Kasumi-1 (cell line): ENCODE measurements at regions not wholly inside any gene's neighbourhood (a gene's known extent, or its start where the extent isn't known, plus 50 kb on each side); places are given as distances from the start of the nearest gene placed in this dataset.

Experiments
- DNase-seq, 2 experiments: peaks; one replicate each; lab custom pipeline; 2025; lab: John Stamatoyannopoulos, UW

DNA sequence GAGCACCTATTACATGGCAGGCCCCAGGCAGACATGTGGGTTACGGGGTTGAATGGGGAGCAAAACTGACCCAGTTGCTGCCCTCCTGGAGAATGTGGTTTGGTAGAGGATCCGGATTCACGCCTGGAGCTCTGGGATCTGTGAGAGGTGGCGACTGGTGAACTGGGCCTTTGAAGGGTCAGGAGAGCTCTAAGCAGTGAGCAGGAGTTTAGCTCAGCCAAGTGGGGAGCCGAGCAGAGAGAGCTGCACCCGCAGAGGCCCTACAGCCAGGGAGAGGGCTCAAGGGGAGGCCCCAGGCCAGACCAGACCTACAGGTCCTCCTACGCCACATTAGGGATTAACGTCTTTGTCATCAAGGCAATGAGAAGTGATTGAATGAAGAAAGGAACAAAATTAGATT lies 179.8 kb upstream of the TLE3 start:
- no peak for DNase-seq

- no peak for DNase-seq
Observed at GRCh38 chr15:70276401-70276800, 178.7 kb upstream of the TLE3 start.

DNA sequence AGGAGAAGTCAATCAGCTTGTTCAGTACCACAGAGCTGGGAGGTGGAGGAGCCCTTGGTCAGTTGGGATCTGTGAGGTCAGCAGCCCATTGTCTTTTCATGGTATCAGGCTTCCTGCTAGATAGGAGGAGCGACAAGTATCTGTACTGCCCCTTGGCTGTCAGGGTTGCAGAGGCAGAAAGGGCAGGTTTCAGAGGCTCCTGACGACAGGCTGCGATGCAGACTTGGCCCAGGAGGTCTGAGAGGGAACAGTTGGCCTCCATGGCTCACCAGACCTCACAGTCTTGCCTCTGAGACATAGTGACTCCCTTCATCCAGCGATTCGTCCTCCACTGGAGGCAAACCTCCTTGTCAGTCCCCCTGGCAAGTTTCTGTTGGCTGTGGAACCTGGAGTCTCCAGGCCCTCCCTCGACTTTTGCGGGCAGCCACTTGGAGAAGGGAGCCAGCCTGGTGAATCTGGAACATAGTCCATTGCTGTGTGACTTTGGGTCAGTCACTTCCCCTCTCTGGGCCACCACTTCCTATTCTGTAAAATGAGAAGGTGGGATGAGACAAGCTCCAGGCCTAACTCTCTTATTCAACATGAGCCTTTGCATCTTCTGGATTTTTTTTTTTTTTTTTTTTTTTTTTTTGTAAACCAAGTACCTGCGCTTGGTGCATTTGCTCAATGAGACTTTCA lies 177.9 kb upstream of the TLE3 start:
- no peak for DNase-seq

DNA sequence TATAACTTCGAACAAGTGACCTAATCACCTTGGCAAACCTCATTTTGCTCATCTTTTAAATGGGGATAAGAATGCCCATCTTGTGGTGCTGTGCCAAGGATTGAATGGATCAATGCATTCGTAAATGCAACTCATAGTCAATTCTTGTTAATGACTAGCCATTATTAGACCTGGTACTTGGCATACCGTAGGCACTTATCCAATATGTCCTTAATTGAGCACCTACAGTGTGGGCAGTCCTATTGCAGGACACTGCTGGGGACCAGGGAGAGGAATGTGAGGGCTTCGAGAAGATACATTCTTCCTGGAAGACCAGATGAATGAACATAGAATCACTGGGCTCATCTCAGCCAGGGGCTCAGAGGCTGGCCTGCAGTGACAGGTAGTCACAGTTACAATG lies 177.2 kb upstream of the TLE3 start:
- no peak for DNase-seq

GRCh38 chr15:70274255-70274880 lies 176.7 kb upstream of the TLE3 start:
- no peak for DNase-seq

GRCh38 chr15:70273808-70274207 lies 176.1 kb upstream of the TLE3 start:
- DNase-seq: no peak

GRCh38 chr15:70272565-70273355 lies 175.0 kb upstream of the TLE3 start:
- no peak for DNase-seq

GRCh38 chr15:70271422-70272088 lies 173.8 kb upstream of the TLE3 start:
- DNase-seq: peak; percentile 39 to 43

DNA sequence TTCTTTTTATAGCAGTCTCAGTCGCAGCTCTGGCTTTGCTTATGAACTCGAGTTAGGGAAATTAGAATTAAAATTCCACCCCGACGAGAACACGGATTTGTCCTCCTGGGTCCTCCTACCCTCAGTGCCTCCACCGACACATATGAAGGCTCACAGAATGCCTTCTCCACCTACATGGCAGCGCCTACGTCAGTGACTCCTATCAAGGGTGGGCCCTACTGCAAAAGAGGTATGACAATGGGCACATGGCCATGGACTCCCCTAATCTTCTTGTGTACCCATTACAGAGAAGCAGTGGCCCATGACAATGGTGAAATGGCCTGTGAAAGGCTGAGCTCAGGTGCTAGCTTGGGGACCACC lies 173.0 kb upstream of the TLE3 start:
- no peak for DNase-seq

DNA sequence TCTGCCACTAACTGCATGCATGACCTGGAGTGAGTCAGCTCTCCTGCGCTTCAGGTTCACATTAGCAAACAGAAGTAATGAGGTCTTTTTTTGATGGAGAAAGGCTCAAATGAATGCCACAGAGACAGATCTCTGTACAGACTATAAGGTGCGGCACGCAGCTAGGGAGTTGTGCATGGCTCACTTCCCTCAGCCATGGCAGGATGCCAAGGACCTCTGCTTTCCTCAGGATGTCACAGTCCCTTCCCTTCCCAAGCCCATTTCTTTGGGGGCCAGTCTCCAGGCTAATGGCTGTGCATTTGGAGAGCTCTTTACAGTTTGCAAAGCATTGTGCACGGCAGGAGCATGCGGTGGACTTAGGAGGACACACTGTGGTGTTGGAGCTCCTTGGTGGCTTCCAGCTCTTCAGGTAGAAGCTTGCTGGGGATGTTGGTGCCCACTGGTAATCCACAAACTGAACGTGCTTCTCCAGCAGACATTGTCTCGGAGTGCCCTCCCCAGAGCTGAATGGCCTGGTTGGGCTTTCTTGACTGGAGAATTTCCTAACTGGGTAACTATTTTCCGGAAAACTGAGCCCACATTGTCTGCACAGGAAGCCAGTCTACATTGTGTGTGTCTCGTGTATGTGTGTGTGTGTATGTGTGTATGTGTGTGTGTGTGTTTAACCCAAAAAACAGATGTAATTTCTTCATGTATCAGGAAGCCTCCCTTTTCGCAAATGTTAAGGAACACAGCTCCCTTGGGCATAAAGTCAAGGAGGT lies 172.5 kb upstream of the TLE3 start:
- peak; percentile 95 to 97 for DNase-seq

- no peak for DNase-seq
Observed at GRCh38 chr15:70269311-70269911, 171.7 kb upstream of the TLE3 start.

DNA sequence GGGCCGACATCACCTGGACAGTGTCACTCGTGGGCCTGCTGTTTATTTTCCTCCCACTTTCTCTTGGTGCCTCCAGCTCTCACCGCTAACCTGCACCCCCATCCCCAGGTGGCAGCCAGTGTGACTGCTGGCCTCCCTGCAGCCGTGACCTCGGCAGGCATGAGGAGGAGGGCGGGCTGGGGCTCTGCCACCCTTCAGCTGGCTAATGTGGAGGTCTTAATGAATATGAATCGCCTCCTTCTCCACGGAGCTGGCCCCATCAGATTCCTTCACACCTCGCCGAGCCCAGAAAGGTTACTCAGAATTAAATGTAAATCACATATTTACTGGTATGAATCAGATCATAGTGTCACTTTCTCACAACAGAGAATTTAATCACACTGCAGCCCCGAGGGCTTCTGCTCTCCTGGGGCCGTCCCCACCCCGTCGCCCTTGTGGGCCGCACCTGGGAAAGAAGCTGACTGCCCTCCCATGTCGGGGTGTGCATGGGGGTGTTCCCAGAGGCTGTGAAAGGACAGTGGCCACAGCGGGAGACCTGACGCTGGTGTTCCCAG lies 171.1 kb upstream of the TLE3 start:
- no peak for DNase-seq

DNA sequence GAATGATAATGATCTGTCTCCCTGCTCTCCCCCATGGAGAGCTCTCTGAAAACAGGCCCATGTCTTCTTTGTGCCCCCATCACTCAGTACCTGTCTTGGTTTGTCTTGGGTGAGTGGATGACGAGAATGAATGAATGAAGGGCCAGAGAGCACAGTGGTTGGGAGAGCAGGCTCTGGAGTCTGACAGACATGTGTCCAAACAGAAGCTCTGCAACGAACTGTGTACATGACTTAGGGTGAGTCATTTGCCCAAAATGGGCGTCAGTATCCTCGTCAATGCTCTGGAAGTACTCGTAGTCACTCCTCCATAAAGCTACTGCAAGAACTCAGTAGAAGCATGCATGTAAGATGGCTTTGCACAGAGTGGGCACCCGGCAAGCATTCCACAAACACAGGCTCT lies 170.2 kb upstream of the TLE3 start:
- DNase-seq: no peak

DNA sequence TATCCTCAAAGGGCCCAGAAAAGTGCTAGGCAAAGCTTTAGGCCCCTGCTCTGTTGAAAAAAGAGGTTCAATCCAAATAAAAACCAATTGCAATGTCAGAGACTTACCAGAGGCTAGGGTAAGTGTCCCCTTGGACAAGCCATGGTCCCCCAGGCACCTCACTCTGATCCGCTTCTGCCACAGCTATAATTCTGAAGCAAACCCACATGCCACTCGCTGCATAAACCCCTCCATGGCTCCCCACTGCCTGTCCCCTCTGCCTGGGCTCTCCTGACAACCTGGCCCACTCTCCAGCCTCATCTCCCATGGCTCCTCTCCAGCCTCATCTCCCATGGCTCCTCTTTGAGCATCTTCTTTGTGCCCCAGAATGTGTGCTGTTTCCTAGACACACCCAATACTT lies 169.6 kb upstream of the TLE3 start:
- no peak for DNase-seq

- peak; percentile 58 to 70 for DNase-seq
Observed at GRCh38 chr15:70266412-70267121, 168.8 kb upstream of the TLE3 start.

DNA sequence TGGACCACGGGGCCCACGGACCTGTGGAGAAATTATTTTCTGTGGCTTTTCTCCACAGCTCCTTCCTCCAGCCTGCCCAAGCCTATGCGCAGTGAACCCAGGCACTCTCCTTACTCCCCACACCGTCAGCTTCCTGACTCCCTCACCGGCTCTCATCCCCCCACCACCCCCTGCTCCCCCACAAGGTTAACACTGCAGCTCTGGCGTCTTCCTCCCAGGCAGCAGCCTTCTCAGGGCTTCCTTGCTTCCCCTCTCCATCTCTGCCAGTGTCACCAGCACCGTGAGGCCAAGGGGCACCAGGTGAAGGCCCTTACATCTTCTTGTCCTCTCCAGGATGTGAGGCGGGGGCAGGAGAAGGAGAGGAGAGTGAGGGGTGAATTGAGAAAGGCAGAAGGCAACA lies 168.3 kb upstream of the TLE3 start:
- no peak for DNase-seq

DNA sequence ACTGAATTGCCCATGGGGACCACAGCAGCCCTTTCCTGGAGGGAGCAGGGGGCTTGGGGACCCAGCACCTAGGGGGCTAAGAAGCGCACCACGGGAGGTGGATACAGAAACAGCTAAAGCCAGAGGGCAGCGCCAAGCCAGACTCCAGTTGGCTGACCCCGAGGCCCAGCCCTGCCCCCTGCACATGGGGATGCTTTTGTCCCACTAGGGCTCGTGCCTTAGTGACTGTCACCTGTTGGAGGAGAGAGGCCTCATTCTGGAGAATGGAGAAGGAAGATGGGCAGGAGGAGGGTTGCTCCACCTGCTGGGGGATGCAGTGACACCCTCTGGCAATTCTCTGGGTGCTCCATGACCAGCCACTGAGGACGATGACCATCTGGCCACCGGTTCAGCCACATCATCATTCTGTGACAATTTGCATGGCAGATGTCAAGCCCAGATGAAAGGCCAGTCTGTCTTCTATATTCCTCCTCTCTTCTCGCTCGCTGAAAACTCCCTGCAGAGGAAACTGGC lies 167.8 kb upstream of the TLE3 start:
- no peak for DNase-seq

- no peak for DNase-seq
Observed at GRCh38 chr15:70264738-70265465, 167.2 kb upstream of the TLE3 start.

GRCh38 chr15:70264014-70264582 lies 166.4 kb upstream of the TLE3 start:
- peak; percentile 89 to 93 for DNase-seq
